AG10803 (cell line): ENCODE measurements at regions not wholly inside any gene's neighbourhood (a gene's known extent, or its start where the extent isn't known, plus 50 kb on each side); places are given as distances from the start of the nearest gene placed in this dataset.

Experiments
- DNase-seq: peaks from one replicate; pipeline ENCODE4 v3.0.0; 2010; ENCODE audit warnings: low read depth
- H3K4me3 ChIP-seq: 2 replicates; pipeline ENCODE4 v1.5.1; 2011; ENCODE audit warnings: mild to moderate bottlenecking, low read length, control low read depth
- CTCF ChIP-seq: conservative IDR thresholded peaks from 2 replicates; pipeline ENCODE4 v1.5.1; 2011; ENCODE audit warnings: mild to moderate bottlenecking, low read length, control low read depth, inconsistent platforms

- TF ChIP-seq CTCF, result no peak
- H3K4me3 ChIP-seq, result no peak overlapping the region
- no peak for DNase-seq
Observed at GRCh38 chr1:209062081-209062620, 521.4 kb upstream of the CAMK1G start.

- no peak for TF ChIP-seq CTCF
- no peak for DNase-seq
- no peak overlapping the region for H3K4me3 ChIP-seq
Observed at GRCh38 chr1:209062863-209063262, 520.7 kb upstream of the CAMK1G start.

GRCh38 chr1:209063767-209064659 is 519.5 kb upstream of the CAMK1G start:
- no peak for TF ChIP-seq CTCF
- DNase-seq, result no peak
- H3K4me3 ChIP-seq, result no peak overlapping the region

- TF ChIP-seq CTCF, result no peak
- no peak for DNase-seq
- no peak overlapping the region for H3K4me3 ChIP-seq
Observed at GRCh38 chr1:209064850-209065706, 518.4 kb upstream of the CAMK1G start.

GRCh38 chr1:209072481-209072880 is 511.0 kb upstream of the CAMK1G start:
- TF ChIP-seq CTCF, result no peak
- H3K4me3 ChIP-seq, result no peak overlapping the region
- DNase-seq, result no peak

- TF ChIP-seq CTCF, result no peak
- no peak for DNase-seq
- H3K4me3 ChIP-seq, result no peak overlapping the region
Observed at GRCh38 chr1:209073879-209074278, 509.6 kb upstream of the CAMK1G start.
